ENCODE measurements at regions not wholly inside any gene's neighbourhood (a gene's known extent, or its start where the extent isn't known, plus 50 kb on each side); places are given as distances from the start of the nearest gene placed in this dataset.

DNA sequence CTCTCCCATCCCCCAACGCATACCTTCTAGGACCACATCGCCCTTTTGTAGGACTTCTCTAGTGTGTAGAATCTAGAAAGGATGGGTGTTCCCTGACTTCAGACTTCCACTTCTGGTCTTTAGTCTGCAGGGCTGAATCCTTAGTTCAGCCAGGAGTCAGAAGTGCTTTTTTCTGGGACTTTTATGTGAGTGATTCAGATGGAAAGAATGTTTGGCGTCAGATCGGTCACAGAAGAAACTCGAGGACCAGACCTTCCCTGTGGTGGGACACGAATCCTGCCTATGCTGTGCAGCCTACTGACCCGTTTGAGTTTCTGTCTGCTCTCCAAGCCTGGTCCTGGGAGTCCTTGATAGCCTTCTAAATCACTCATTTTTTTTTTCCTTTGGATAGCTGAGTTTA, 165.4 kb upstream of the SSTR1 start:
- H3K9me3 Mint-ChIP-seq, result no peaks in the 10 kb centered on the region
- H3K27me3 Mint-ChIP-seq (ENCODE audit: insufficient read depth), result no peaks in the 10 kb centered on the region; the same call in 1 of the 2 replicates
- TF ChIP-seq, protein P1, sequence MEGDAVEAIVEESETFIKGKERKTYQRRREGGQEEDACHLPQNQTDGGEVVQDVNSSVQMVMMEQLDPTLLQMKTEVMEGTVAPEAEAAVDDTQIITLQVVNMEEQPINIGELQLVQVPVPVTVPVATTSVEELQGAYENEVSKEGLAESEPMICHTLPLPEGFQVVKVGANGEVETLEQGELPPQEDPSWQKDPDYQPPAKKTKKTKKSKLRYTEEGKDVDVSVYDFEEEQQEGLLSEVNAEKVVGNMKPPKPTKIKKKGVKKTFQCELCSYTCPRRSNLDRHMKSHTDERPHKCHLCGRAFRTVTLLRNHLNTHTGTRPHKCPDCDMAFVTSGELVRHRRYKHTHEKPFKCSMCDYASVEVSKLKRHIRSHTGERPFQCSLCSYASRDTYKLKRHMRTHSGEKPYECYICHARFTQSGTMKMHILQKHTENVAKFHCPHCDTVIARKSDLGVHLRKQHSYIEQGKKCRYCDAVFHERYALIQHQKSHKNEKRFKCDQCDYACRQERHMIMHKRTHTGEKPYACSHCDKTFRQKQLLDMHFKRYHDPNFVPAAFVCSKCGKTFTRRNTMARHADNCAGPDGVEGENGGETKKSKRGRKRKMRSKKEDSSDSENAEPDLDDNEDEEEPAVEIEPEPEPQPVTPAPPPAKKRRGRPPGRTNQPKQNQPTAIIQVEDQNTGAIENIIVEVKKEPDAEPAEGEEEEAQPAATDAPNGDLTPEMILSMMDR (IDR thresholded peaks at IDR 0.05), result no peak
- H3K27ac Mint-ChIP-seq, result peak overlapping the region; percentile 87
- peaks cover 51% of the 10 kb centered on the region for H3K4me1 Mint-ChIP-seq (ENCODE audit: low read depth)
- peak overlapping the region; percentile 72 for H3K4me3 Mint-ChIP-seq
- no peaks in the 10 kb centered on the region for H3K36me3 Mint-ChIP-seq (ENCODE audit: low read depth)
- DNase-seq, result peak; percentile 77

DNA sequence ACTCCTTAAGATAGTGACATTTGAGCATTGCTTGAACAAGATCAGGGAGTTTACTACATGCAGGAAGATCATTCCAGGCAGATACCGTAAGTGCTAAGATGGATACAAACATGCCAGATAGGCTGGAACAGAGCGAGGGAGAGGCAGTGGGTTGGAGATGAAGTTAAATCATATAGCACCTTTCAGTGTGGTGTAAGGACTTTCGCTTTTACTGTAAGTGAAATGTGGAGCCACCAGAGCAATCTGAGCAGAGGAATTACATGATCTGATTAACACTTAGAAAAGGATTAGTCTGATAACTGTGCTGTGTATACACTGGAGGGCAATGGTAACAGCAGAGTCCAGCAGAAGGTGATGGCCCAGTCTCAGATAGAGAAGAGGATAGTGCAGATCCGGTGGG, 163.0 kb upstream of the SSTR1 start:
- no peak for DNase-seq
- H3K27ac Mint-ChIP-seq, result no peak overlapping the region
- H3K27me3 Mint-ChIP-seq (ENCODE audit: insufficient read depth), result no peaks in the 10 kb centered on the region
- no peak overlapping the region for H3K4me3 Mint-ChIP-seq
- TF ChIP-seq, protein P1 (IDR thresholded peaks at IDR 0.05), result no peak
- no peaks in the 10 kb centered on the region; the same call in 1 of the 2 replicates for H3K36me3 Mint-ChIP-seq (ENCODE audit: low read depth)
- H3K9me3 Mint-ChIP-seq, result no peaks in the 10 kb centered on the region
- peaks cover 47% of the 10 kb centered on the region for H3K4me1 Mint-ChIP-seq (ENCODE audit: low read depth)

DNA sequence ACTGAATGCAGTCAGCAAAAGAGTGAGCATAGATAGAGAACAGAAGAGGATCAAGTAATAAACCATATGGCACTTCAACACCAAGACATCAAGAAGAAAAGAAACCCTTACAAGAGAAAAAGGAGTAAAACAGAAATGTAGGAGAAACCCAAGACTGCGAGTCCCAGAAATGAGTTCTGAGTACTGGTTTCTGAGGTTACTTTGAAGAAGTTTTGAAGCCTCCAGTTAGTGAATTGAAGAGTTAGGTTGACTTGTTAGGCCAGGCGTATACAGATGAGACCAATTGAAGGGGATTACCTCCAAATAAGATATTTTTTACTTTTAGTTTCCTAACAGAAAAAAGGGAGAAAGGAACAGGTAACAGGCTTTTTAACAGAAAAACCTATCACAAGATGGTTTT, 162.2 kb upstream of the SSTR1 start:
- Mint-ChIP-seq H3K9me3 (no peaks in the 10 kb centered on the region), H3K4me1 (ENCODE audit: low read depth) (peaks cover 39% of the 10 kb centered on the region), H3K27me3 (ENCODE audit: insufficient read depth) (no peaks in the 10 kb centered on the region), H3K27ac (no peak overlapping the region), H3K4me3 (no peak overlapping the region), H3K36me3 (ENCODE audit: low read depth) (no peaks in the 10 kb centered on the region; the same call in 1 of the 2 replicates)
- DNase-seq, result no peak
- TF ChIP-seq, protein P1 (IDR thresholded peaks at IDR 0.05), result no peak

DNA sequence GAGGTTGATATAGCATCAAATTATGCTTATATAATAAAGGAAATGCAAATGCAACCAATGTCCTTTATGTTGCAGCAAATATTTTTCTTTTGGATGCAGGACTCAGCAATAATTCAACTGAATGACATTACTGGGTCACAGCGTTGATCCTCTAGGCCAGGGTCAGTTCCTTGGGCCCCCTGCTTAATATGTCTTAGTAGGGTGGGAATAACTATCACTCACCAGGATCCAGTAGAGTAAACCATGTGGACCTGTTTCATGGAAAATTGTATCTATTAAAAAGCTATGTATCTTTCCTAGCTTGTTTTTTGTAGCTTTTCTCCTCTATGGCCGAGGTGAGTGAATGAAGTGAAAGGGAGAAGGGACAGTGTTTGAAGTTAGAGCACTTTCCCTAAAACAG, 161.5 kb upstream of the SSTR1 start:
- Mint-ChIP-seq H3K9me3 (no peaks in the 10 kb centered on the region), H3K27ac (no peak overlapping the region), H3K27me3 (ENCODE audit: insufficient read depth) (no peaks in the 10 kb centered on the region), H3K4me1 (ENCODE audit: low read depth) (peaks cover 32% of the 10 kb centered on the region), H3K36me3 (ENCODE audit: low read depth) (no peaks in the 10 kb centered on the region; the same call in 1 of the 2 replicates), H3K4me3 (no peak overlapping the region)
- TF ChIP-seq, protein P1 (IDR thresholded peaks at IDR 0.05), result no peak
- no peak for DNase-seq

DNA sequence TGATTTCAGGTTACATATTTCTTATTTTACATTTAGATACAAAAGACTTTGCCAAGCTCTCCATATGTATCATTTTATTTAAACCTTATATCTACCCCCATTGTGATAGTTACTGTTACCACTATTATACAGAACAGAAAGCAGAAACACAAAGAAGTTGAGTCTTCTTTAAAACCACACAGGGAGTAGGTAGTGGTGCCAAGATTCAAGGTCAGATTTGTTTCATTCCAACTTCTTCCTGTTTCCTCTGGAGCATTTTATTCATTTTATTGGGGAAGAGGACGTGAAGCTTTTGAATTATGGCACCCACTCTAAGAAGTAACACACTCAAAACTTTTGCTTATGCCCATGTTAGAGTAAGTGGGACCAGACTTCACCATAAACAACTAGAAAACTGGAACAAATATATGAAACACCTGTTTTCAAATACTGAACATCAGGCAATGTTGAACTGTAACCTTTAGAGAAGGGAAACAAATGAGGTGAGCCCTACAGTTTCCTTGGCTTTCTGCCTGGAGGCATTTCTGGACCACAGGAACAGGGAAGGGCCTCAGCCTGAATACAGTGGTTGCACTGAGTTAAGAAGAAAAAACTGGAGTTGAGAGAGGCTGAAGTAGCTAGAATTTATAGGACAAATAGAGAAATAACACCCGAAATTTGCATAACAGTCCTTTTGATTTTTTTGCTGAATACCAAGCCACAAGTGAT, 160.4 kb upstream of the SSTR1 start:
- no peak overlapping the region for H3K27ac Mint-ChIP-seq
- TF ChIP-seq, protein P1 (IDR thresholded peaks at IDR 0.05), result no peak
- peaks cover 32% of the 10 kb centered on the region for H3K4me1 Mint-ChIP-seq (ENCODE audit: low read depth)
- H3K9me3 Mint-ChIP-seq, result no peaks in the 10 kb centered on the region
- no peak overlapping the region for H3K4me3 Mint-ChIP-seq
- DNase-seq, result no peak
- H3K36me3 Mint-ChIP-seq (ENCODE audit: low read depth), result no peaks in the 10 kb centered on the region; the same call in 1 of the 2 replicates
- no peaks in the 10 kb centered on the region for H3K27me3 Mint-ChIP-seq (ENCODE audit: insufficient read depth)
